Choroid plexus epithelial cell (primary cell): ENCODE measurements at regions not wholly inside any gene's neighbourhood (a gene's known extent, or its start where the extent isn't known, plus 50 kb on each side); places are given as distances from the start of the nearest gene placed in this dataset.

Source experiments
- DNase-seq: peaks from one replicate; pipeline ENCODE4 v3.0.0-alpha.2; 2010; ENCODE audit warnings: low read depth
- H3K4me3 ChIP-seq: 2 replicates; pipeline ENCODE4 v1.5.1; 2011; ENCODE audit warnings: low read depth, mild to moderate bottlenecking, control low read depth, low read length, moderate library complexity
- CTCF ChIP-seq: conservative IDR thresholded peaks from 2 replicates; pipeline ENCODE4 v1.5.1; 2011; ENCODE audit warnings: low read depth, mild to moderate bottlenecking, control low read depth, inconsistent platforms, low read length, moderate library complexity

GRCh38 chr14:76956316-76957090 lies 72.0 kb downstream of the IRF2BPL start:
- H3K4me3 ChIP-seq = peak overlapping the region; percentile 48
- no peak for TF ChIP-seq CTCF
- peak; percentile 77 for DNase-seq

- peak overlapping the region; percentile 48 for H3K4me3 ChIP-seq
- DNase-seq = peak; percentile 53
- no peak for TF ChIP-seq CTCF
Measured at GRCh38 chr14:76955575-76956315, 72.8 kb downstream of the IRF2BPL start.

- no peak for TF ChIP-seq CTCF
- DNase-seq = no peak
- H3K4me3 ChIP-seq = no peak overlapping the region
Measured at GRCh38 chr14:76954394-76955190, 73.9 kb downstream of the IRF2BPL start.

GRCh38 chr14:76953311-76953945 lies 75.1 kb downstream of the IRF2BPL start:
- DNase-seq = peak; percentile 86
- TF ChIP-seq CTCF = no peak
- peak overlapping the region; percentile 36 for H3K4me3 ChIP-seq

GRCh38 chr14:76951166-76951565 lies 77.3 kb downstream of the IRF2BPL start:
- no peak overlapping the region for H3K4me3 ChIP-seq
- no peak for DNase-seq
- TF ChIP-seq CTCF = no peak
